ENCODE measurements at regions not wholly inside any gene's neighbourhood (a gene's known extent, or its start where the extent isn't known, plus 50 kb on each side); places are given as distances from the start of the nearest gene placed in this dataset.

- no peak overlapping the region for H3K4me3 ChIP-seq
- TF ChIP-seq EP300 (IDR thresholded peaks at IDR 0.05) (no peak), CTCF (IDR thresholded peaks at IDR 0.05) (no peak), POLR2A (IDR thresholded peaks at IDR 0.05) (no peak)
- H3K36me3 ChIP-seq = no peaks in the 10 kb centered on the region
- 82 to 84% methylated on average over 4 of the region's 4 CpGs for WGBS, 2 donors
- no peaks in the 10 kb centered on the region for H3K4me1 ChIP-seq
- DNase-seq (ENCODE audit: low spot score in 2 of 2) = no peak
- no peaks in the 10 kb centered on the region for H3K27me3 ChIP-seq
- H3K9me3 ChIP-seq = no peaks in the 10 kb centered on the region
- no peak overlapping the region for H3K27ac ChIP-seq
Measured at GRCh38 chr6:121965739-121966138, 433.7 kb upstream of the HSF2 start.

- 69 to 79% methylated on average over 2 of the region's 2 CpGs for WGBS, 2 donors
- no peak for DNase-seq (ENCODE audit: low spot score in 2 of 2)
Measured at GRCh38 chr6:121967631-121968030, 431.8 kb upstream of the HSF2 start.

GRCh38 chr6:121971931-121972335 lies 427.5 kb upstream of the HSF2 start:
- TF ChIP-seq POLR2A (IDR thresholded peaks at IDR 0.05) (no peak), EP300 (IDR thresholded peaks at IDR 0.05) (no peak), CTCF (IDR thresholded peaks at IDR 0.05) (no peak)
- no peak overlapping the region for H3K27ac ChIP-seq
- no peak for DNase-seq (ENCODE audit: low spot score in 2 of 2)
- no peaks in the 10 kb centered on the region for H3K36me3 ChIP-seq
- H3K4me1 ChIP-seq = no peaks in the 10 kb centered on the region
- no peak overlapping the region for H3K4me3 ChIP-seq
- H3K9me3 ChIP-seq = peaks cover 0 to 4% (median 0%) of the 10 kb centered on the region in 4 donors
- no peaks in the 10 kb centered on the region for H3K27me3 ChIP-seq

More at GRCh38 chr6:121967631-121968030, 431.8 kb upstream of the HSF2 start:
- TF ChIP-seq CTCF (IDR thresholded peaks at IDR 0.05) = no peak
- TF ChIP-seq POLR2A (IDR thresholded peaks at IDR 0.05) = no peak
- no peak for TF ChIP-seq EP300 (IDR thresholded peaks at IDR 0.05)
- H3K4me1 ChIP-seq = no peaks in the 10 kb centered on the region
- no peaks in the 10 kb centered on the region for H3K27me3 ChIP-seq
- no peak overlapping the region for H3K27ac ChIP-seq
- no peaks in the 10 kb centered on the region for H3K36me3 ChIP-seq
- no peaks in the 10 kb centered on the region for H3K9me3 ChIP-seq
- no peak overlapping the region for H3K4me3 ChIP-seq

- TF ChIP-seq CTCF (IDR thresholded peaks at IDR 0.05) (no peak), EP300 (IDR thresholded peaks at IDR 0.05) (no peak)
- H3K9me3 ChIP-seq = peaks cover 0 to 8% (median 0%) of the 10 kb centered on the region in 4 donors
- H3K4me1 ChIP-seq = no peaks in the 10 kb centered on the region
- H3K27ac ChIP-seq = no peak overlapping the region
- H3K4me3 ChIP-seq = no peak overlapping the region
- DNase-seq (ENCODE audit: low spot score in 2 of 2) = no peak
- H3K36me3 ChIP-seq = no peaks in the 10 kb centered on the region
- 89 to 92% methylated on average over 3 of the region's 3 CpGs for WGBS, 2 donors
- no peaks in the 10 kb centered on the region for H3K27me3 ChIP-seq
Measured at GRCh38 chr6:121984956-121985355, 414.5 kb upstream of the HSF2 start.

- no peak overlapping the region for H3K27ac ChIP-seq
- WGBS, 2 donors = 77 to 82% methylated on average over 6 of the region's 6 CpGs
- H3K9me3 ChIP-seq = peaks cover 0 to 6% (median 0%) of the 10 kb centered on the region in 4 donors
- TF ChIP-seq POLR2A (IDR thresholded peaks at IDR 0.05) (no peak), EP300 (IDR thresholded peaks at IDR 0.05) (no peak), CTCF (IDR thresholded peaks at IDR 0.05) (no peak)
- no peak overlapping the region for H3K4me3 ChIP-seq
- H3K36me3 ChIP-seq = no peaks in the 10 kb centered on the region
- no peak for DNase-seq (ENCODE audit: low spot score in 2 of 2)
- H3K4me1 ChIP-seq = no peaks in the 10 kb centered on the region
- H3K27me3 ChIP-seq = no peaks in the 10 kb centered on the region
Measured at GRCh38 chr6:121993362-121993761, 406.1 kb upstream of the HSF2 start.

All from tibial nerve (tissue), 4 donors.